Activated CD8-positive, alpha-beta T cell treated with anti-CD3 and anti-CD28 coated beads for 36 hours (primary cell): ENCODE measurements at regions not wholly inside any gene's neighbourhood (a gene's known extent, or its start where the extent isn't known, plus 50 kb on each side); places are given as distances from the start of the nearest gene placed in this dataset.

Experiments
- ATAC-seq: fragments of 200-7000 bp; cut with Tn5 transposase; one replicate; pipeline ENCODE4 v1.10.0; 2021; ENCODE audit warnings: mild to moderate bottlenecking, moderate library complexity
- CTCF ChIA-PET: fragments of 350-600 bp; sonication (Branson Sonifier 250); formaldehyde crosslinking; loops from one replicate; lab custom pipeline; 2021; ENCODE audit warnings: antibody characterized with exemption; lab: Charles Lee
- POLR2A ChIA-PET: fragments of 350-600 bp; sonication (Branson Sonifier 250); formaldehyde crosslinking; loops from one replicate; lab custom pipeline; 2021; ENCODE audit warnings: antibody characterized with exemption; lab: Charles Lee
- DNase-seq: peaks from one replicate; pipeline ENCODE4 v3.0.0-alpha.2; 2020
- H3K27ac Mint-ChIP-seq: one replicate; pipeline ENCODE4 v1.8.0; 2021; ENCODE audit warnings: mild to moderate bottlenecking, mixed read lengths
- H3K27me3 Mint-ChIP-seq: one replicate; pipeline ENCODE4 v1.8.0; 2021; ENCODE audit warnings: mixed read lengths
- H3K36me3 Mint-ChIP-seq: one replicate; pipeline ENCODE4 v1.8.0; 2021; ENCODE audit warnings: low read depth, mixed read lengths
- H3K4me1 Mint-ChIP-seq: one replicate; pipeline ENCODE4 v1.8.0; 2021; ENCODE audit warnings: low read depth, mixed read lengths
- H3K4me3 Mint-ChIP-seq: one replicate; pipeline ENCODE4 v1.8.0; 2021; ENCODE audit warnings: mild to moderate bottlenecking, moderate library complexity, mixed read lengths
- H3K9me3 Mint-ChIP-seq: one replicate; pipeline ENCODE4 v1.8.0; 2021; ENCODE audit warnings: mixed read lengths
- CTCF ChIP-seq: fragments of 200-600 bp; IDR thresholded peaks from one replicate; pipeline ENCODE4 v1.8.0; 2022; ENCODE audit warnings: antibody characterized with exemption, mild to moderate bottlenecking
- intact Hi-C: fragments of 100-400 bp; cut with micrococcal nuclease; formaldehyde crosslinking; loops from one replicate; pipeline ENCODE4 v1.10.0; 2022

DNA sequence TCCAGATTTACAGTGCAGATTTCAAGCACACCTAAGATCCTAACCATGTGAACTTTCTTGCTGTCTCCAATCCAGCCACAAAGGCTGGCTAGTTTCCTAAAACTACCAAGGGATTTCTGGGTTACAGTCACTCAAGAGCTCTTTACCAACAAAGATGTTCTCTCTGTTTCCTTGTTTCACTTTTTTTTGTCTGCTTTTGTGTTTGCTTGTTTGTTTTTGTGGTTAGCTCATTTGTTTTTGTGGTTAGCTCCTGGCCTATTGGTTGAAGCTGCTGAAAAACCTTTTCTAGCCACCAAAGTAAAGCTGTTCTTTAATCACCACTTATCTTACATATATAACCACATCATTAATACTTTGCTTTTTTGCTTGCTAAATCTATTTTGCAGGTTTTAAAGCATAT is 642.5 kb upstream of the GALNTL6 start:
- H3K27me3 Mint-ChIP-seq = no peaks in the 10 kb centered on the region
- no peaks in the 10 kb centered on the region for H3K4me1 Mint-ChIP-seq
- no peak overlapping the region for H3K4me3 Mint-ChIP-seq
- H3K36me3 Mint-ChIP-seq = no peaks in the 10 kb centered on the region
- peaks cover 14% of the 10 kb centered on the region for H3K9me3 Mint-ChIP-seq
- no peak for ATAC-seq
- TF ChIP-seq CTCF = no peak
- no peak overlapping the region for H3K27ac Mint-ChIP-seq
- POLR2A ChIA-PET = no interaction called here
- no peak for DNase-seq
- CTCF ChIA-PET = no interaction called here
- intact Hi-C loops = no loop called here

GRCh38 chr4:171169396-171169795 is 643.8 kb upstream of the GALNTL6 start:
- no peaks in the 10 kb centered on the region for H3K27me3 Mint-ChIP-seq
- H3K36me3 Mint-ChIP-seq = no peaks in the 10 kb centered on the region
- no peak for TF ChIP-seq CTCF
- peaks cover 14% of the 10 kb centered on the region for H3K9me3 Mint-ChIP-seq
- ATAC-seq (no peak), DNase-seq (no peak)
- no peak overlapping the region for H3K27ac Mint-ChIP-seq
- intact Hi-C loops = no loop called here
- CTCF ChIA-PET = no interaction called here
- POLR2A ChIA-PET = no interaction called here
- H3K4me1 Mint-ChIP-seq = no peaks in the 10 kb centered on the region
- no peak overlapping the region for H3K4me3 Mint-ChIP-seq

- no peak for ATAC-seq
- CTCF ChIA-PET = no interaction called here
- H3K27me3 Mint-ChIP-seq = no peaks in the 10 kb centered on the region
- POLR2A ChIA-PET = no interaction called here
- peaks cover 1% of the 10 kb centered on the region for H3K9me3 Mint-ChIP-seq
- intact Hi-C loops = no loop called here
- no peaks in the 10 kb centered on the region for H3K4me1 Mint-ChIP-seq
- DNase-seq = no peak
- no peaks in the 10 kb centered on the region for H3K36me3 Mint-ChIP-seq
- no peak overlapping the region for H3K4me3 Mint-ChIP-seq
- no peak for TF ChIP-seq CTCF
- no peak overlapping the region for H3K27ac Mint-ChIP-seq
Measured at GRCh38 chr4:171162478-171162877, 650.7 kb upstream of the GALNTL6 start.

DNA sequence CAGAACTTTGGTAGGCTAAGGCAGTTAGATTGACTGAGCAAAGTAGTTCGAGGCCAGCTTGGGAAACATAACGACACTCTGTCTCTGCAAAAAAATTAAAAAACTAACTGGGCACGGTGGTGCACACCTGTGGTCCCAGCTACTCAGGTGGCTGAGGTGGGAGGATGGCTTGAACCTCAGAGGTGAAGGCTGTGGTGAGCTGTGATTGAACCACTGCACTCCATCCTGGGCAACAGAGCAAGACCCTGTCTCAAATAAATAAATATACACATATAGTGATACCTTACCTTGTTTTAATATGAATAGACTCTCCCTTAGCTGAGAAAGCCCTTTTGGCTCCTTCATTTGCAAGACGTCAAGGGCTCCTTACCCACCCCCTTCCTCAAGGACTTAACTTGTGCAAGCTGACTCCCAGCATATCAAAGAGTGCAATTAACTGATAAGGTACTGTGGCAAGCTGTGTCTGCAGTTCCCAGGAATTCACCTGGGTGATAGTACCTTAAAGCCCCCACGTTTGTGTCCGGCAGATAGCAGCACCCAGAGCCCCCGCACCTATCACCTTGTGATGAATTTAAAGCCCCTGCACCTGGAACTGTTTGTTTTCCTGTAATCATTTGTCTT is 655.6 kb upstream of the GALNTL6 start:
- Mint-ChIP-seq H3K4me3 (no peak overlapping the region), H3K9me3 (no peaks in the 10 kb centered on the region), H3K27ac (no peak overlapping the region), H3K4me1 (no peaks in the 10 kb centered on the region), H3K36me3 (no peaks in the 10 kb centered on the region), H3K27me3 (no peaks in the 10 kb centered on the region)
- POLR2A ChIA-PET = no interaction called here
- no peak for TF ChIP-seq CTCF
- DNase-seq (no peak), ATAC-seq (no peak)
- intact Hi-C loops = no loop called here
- CTCF ChIA-PET = no interaction called here

- DNase-seq (no peak), ATAC-seq (no peak)
- no peaks in the 10 kb centered on the region for H3K27me3 Mint-ChIP-seq
- POLR2A ChIA-PET = no interaction called here
- H3K4me3 Mint-ChIP-seq = no peak overlapping the region
- no peak overlapping the region for H3K27ac Mint-ChIP-seq
- H3K4me1 Mint-ChIP-seq = no peaks in the 10 kb centered on the region
- no peak for TF ChIP-seq CTCF
- intact Hi-C loops = no loop called here
- H3K9me3 Mint-ChIP-seq = peaks cover 7% of the 10 kb centered on the region
- H3K36me3 Mint-ChIP-seq = no peaks in the 10 kb centered on the region
- CTCF ChIA-PET = no interaction called here
Measured at GRCh38 chr4:171142639-171143038, 670.6 kb upstream of the GALNTL6 start.
